A673 (cell line): ENCODE measurements at regions not wholly inside any gene's neighbourhood (a gene's known extent, or its start where the extent isn't known, plus 50 kb on each side); places are given as distances from the start of the nearest gene placed in this dataset.

Experiments
- BruUV-seq: library from RNA; stranded (reverse); fragments of 400-500 nt; replicated peaks from 2 replicates; lab custom pipeline; 2021; lab: Mats Ljungman, UMichigan
- CTCF ChIA-PET: fragments of 300-600 bp; sonication (Branson Sonifier 250); formaldehyde crosslinking; loops from one replicate; lab custom pipeline; 2022; ENCODE audit warnings: antibody characterized with exemption; lab: Charles Lee
- POLR2A ChIA-PET: fragments of 300-600 bp; sonication (Branson Sonifier 250); formaldehyde crosslinking; loops from one replicate; lab custom pipeline; 2022; ENCODE audit warnings: antibody characterized with exemption; ENCODE audit not compliant: low non-redundant PET; lab: Charles Lee
- DNase-seq: peaks from one replicate; pipeline ENCODE4 v3.0.0-alpha.2; 2015; ENCODE audit warnings: low spot score
- H3K27ac ChIP-seq: fragments of 200-600 bp; sonication (generic); 2 replicates; pipeline ENCODE4 v1.5.1; 2016; ENCODE audit warnings: mixed run types, low read depth, mild to moderate bottlenecking, mixed read lengths, antibody characterized with exemption, low read length; ENCODE audit not compliant: poor library complexity, severe bottlenecking
- H3K27me3 ChIP-seq: fragments of 200-600 bp; sonication (generic); replicated peaks from 2 replicates; pipeline ENCODE4 v1.6.1; 2017; ENCODE audit warnings: mixed run types, low read depth, mild to moderate bottlenecking, mixed read lengths, antibody characterized with exemption, low read length; ENCODE audit not compliant: insufficient read depth, poor library complexity
- H3K36me3 ChIP-seq: fragments of 200-600 bp; sonication (generic); 2 replicates; pipeline ENCODE4 v1.6.1; 2016; ENCODE audit warnings: mixed run types, mild to moderate bottlenecking, mixed read lengths, antibody characterized with exemption, low read length; ENCODE audit not compliant: insufficient read depth, poor library complexity, severe bottlenecking
- H3K4me1 ChIP-seq: fragments of 200-600 bp; sonication (generic); 2 replicates; pipeline ENCODE4 v1.6.1; 2017; ENCODE audit warnings: mixed run types, mild to moderate bottlenecking, mixed read lengths, antibody characterized with exemption, low read length; ENCODE audit not compliant: insufficient read depth, poor library complexity, severe bottlenecking
- H3K4me3 ChIP-seq: fragments of 200-600 bp; sonication (generic); 2 replicates; pipeline ENCODE4 v1.5.1; 2016; ENCODE audit warnings: low read depth, mixed run types, mild to moderate bottlenecking, mixed read lengths, low read length; ENCODE audit not compliant: poor library complexity, severe bottlenecking
- H3K9me3 ChIP-seq: fragments of 200-600 bp; sonication (generic); 2 replicates; pipeline ENCODE4 v1.6.1; 2016; ENCODE audit warnings: mixed run types, low read depth, mild to moderate bottlenecking, mixed read lengths, antibody characterized with exemption, low read length; ENCODE audit not compliant: poor library complexity, severe bottlenecking
- CTCF ChIP-seq: fragments of 300-800, 200-600 bp; sonication (generic); conservative IDR thresholded peaks from 2 replicates; pipeline ENCODE4 v1.5.1; 2017; ENCODE audit warnings: low read depth, mild to moderate bottlenecking, antibody characterized with exemption, low read length, moderate library complexity, mixed read lengths
- EZH2 ChIP-seq: fragments of 200-600 bp; sonication (generic); IDR thresholded peaks from 2 replicates; pipeline ENCODE4 v1.6.1; 2017; ENCODE audit warnings: borderline replicate concordance, low read depth, mild to moderate bottlenecking, mixed read lengths, antibody characterized with exemption, low read length; ENCODE audit not compliant: poor library complexity, severe bottlenecking
- intact Hi-C: fragments of 100-400 bp; cut with micrococcal nuclease; formaldehyde crosslinking; loops from one replicate; pipeline ENCODE4 v1.10.0; 2022; ENCODE audit not compliant: unreplicated experiment

GRCh38 chr1:193435781-193436180, 249.4 kb upstream of the B3GALT2 start:
- intact Hi-C loops, result no loop called here
- TF ChIP-seq EZH2 (no peak), CTCF (no peak)
- no peak overlapping the region for H3K4me3 ChIP-seq
- peaks cover 15% of the 10 kb centered on the region for H3K9me3 ChIP-seq
- no peak for DNase-seq
- no peak overlapping the region for H3K27ac ChIP-seq
- H3K36me3 ChIP-seq, result no peaks in the 10 kb centered on the region
- H3K27me3 ChIP-seq, result no peaks in the 10 kb centered on the region
- no peaks in the 10 kb centered on the region for H3K4me1 ChIP-seq
- BruUV-seq, result no TSS peak
- CTCF ChIA-PET, result no interaction called here
- POLR2A ChIA-PET, result no interaction called here

- H3K27me3 ChIP-seq, result no peaks in the 10 kb centered on the region
These were observed 247.9 kb upstream of the B3GALT2 start for GRCh38 chr1:193434319-193434718.

GRCh38 chr1:193433599-193433998, 247.2 kb upstream of the B3GALT2 start:
- CTCF ChIA-PET, result no interaction called here
- intact Hi-C loops, result no loop called here
- no peaks in the 10 kb centered on the region for H3K27me3 ChIP-seq

More at GRCh38 chr1:193434319-193434718, 247.9 kb upstream of the B3GALT2 start:
- intact Hi-C loops, result no loop called here
- peak; percentile 50 for DNase-seq
- Histone ChIP-seq H3K36me3 (no peaks in the 10 kb centered on the region), H3K27ac (no peak overlapping the region), H3K9me3 (peaks cover 15% of the 10 kb centered on the region), H3K4me3 (no peak overlapping the region), H3K4me1 (no peaks in the 10 kb centered on the region)
- POLR2A ChIA-PET, result no interaction called here
- no TSS peak for BruUV-seq
- CTCF ChIA-PET, result no interaction called here
- no peak for TF ChIP-seq EZH2
- no peak for TF ChIP-seq CTCF

More at GRCh38 chr1:193433599-193433998, 247.2 kb upstream of the B3GALT2 start:
- POLR2A ChIA-PET, result no interaction called here
- TF ChIP-seq CTCF, result no peak
- TF ChIP-seq EZH2, result no peak
- Histone ChIP-seq H3K36me3 (no peaks in the 10 kb centered on the region), H3K9me3 (peaks cover 15% of the 10 kb centered on the region), H3K4me1 (no peaks in the 10 kb centered on the region), H3K4me3 (no peak overlapping the region), H3K27ac (no peak overlapping the region)
- no TSS peak for BruUV-seq
- no peak for DNase-seq
